KBM-7 (cell line): ENCODE measurements at regions not wholly inside any gene's neighbourhood (a gene's known extent, or its start where the extent isn't known, plus 50 kb on each side); places are given as distances from the start of the nearest gene placed in this dataset.
"Not testable (repeated sequence)": the region's sequence is repeated elsewhere in the genome, so short reads cannot be mapped to it uniquely, and the experiment has no call there.

ENCODE experiments used
- DNase-seq: peaks from one replicate; pipeline ENCODE4 v3.0.0-alpha.2; 2015
- in situ Hi-C: fragments of 300-500 bp; cut with MboI; formaldehyde crosslinking; loops from 2 replicates; pipeline ENCODE4 v1.14.3; 2020; ENCODE audit warnings: low sequenced_read_pairs, low pct_unique_long_range_greater_than_20kb, mixed read lengths

GRCh38 chr3:106129939-106130338, 261.1 kb upstream of the CBLB start:
- DNase-seq = no peak
- in situ Hi-C loops = no loop called here

GRCh38 chr3:106130384-106131198, 261.8 kb upstream of the CBLB start:
- in situ Hi-C loops = no loop called here
- DNase-seq = peak; percentile 5

- in situ Hi-C loops = no loop called here
- DNase-seq = no peak
These were observed 266.8 kb upstream of the CBLB start for GRCh38 chr3:106135451-106136160.

- in situ Hi-C loops = no loop called here
- DNase-seq = no peak
These were observed 271.0 kb upstream of the CBLB start for GRCh38 chr3:106139826-106140225.

- no peak for DNase-seq
- in situ Hi-C loops = no loop called here
These were observed 271.6 kb upstream of the CBLB start for GRCh38 chr3:106140431-106140830.

GRCh38 chr3:106144030-106144429, 275.2 kb upstream of the CBLB start:
- DNase-seq = no peak
- in situ Hi-C loops = no loop called here

- DNase-seq, in situ Hi-C loops: not testable (repeated sequence)
These were observed 279.7 kb upstream of the CBLB start for GRCh38 chr3:106148440-106149082.

- in situ Hi-C loops = no loop called here
- no peak for DNase-seq
These were observed 288.6 kb upstream of the CBLB start for GRCh38 chr3:106157411-106157810.

GRCh38 chr3:106160396-106160795, 291.6 kb upstream of the CBLB start:
- no peak for DNase-seq
- in situ Hi-C loops = no loop called here

GRCh38 chr3:106161246-106161645, 292.4 kb upstream of the CBLB start:
- in situ Hi-C loops = no loop called here
- DNase-seq = no peak

GRCh38 chr3:106167728-106168127, 298.9 kb upstream of the CBLB start:
- in situ Hi-C loops = no loop called here
- DNase-seq = no peak

GRCh38 chr3:106168962-106169750, 300.3 kb upstream of the CBLB start:
- DNase-seq = no peak

GRCh38 chr3:106170636-106171035, 301.8 kb upstream of the CBLB start:
- in situ Hi-C loops = no loop called here
- no peak for DNase-seq

More at GRCh38 chr3:106168962-106169750, 300.3 kb upstream of the CBLB start:
- in situ Hi-C loops = no loop called here

GRCh38 chr3:106172101-106172500, 303.3 kb upstream of the CBLB start:
- DNase-seq = no peak
- in situ Hi-C loops = no loop called here

GRCh38 chr3:106172780-106173179, 304.0 kb upstream of the CBLB start:
- in situ Hi-C loops = no loop called here
- peak; percentile 39 for DNase-seq

GRCh38 chr3:106175276-106175675, 306.5 kb upstream of the CBLB start:
- in situ Hi-C loops = no loop called here
- DNase-seq = no peak

- peak; percentile 73 for DNase-seq
- in situ Hi-C loops = no loop called here
These were observed 307.9 kb upstream of the CBLB start for GRCh38 chr3:106176734-106177133.

GRCh38 chr3:106182950-106183511, 314.2 kb upstream of the CBLB start:
- DNase-seq = no peak
- in situ Hi-C loops = no loop called here

- in situ Hi-C loops = no loop called here
- DNase-seq = no peak
These were observed 315.1 kb upstream of the CBLB start for GRCh38 chr3:106183762-106184391.
